ENCODE measurements at regions not wholly inside any gene's neighbourhood (a gene's known extent, or its start where the extent isn't known, plus 50 kb on each side); places are given as distances from the start of the nearest gene placed in this dataset.

GRCh38 chr7:4566714-4567113, 115.4 kb upstream of the FOXK1 start:
- DNase-seq (ENCODE audit: low read depth, low spot score) (no peak), ATAC-seq (no peak)
- peaks cover 8% of the 10 kb centered on the region for H3K27me3 ChIP-seq (ENCODE audit: control insufficient read depth, insufficient read depth, low read length)
- no TSS peak for BruUV-seq (replicated peaks)
- TF ChIP-seq CTCF (IDR thresholded peaks at IDR 0.05) (no peak), REST (IDR thresholded peaks at IDR 0.05; ENCODE audit: insufficient read depth in 1 of 2, low read depth in 2 of 2, low read length in 1 of 2) (no peak), POLR2AphosphoS5 (IDR thresholded peaks at IDR 0.05; ENCODE audit: low read depth, low read length) (no peak), SIN3A (IDR thresholded peaks at IDR 0.05; ENCODE audit: borderline replicate concordance, insufficient read depth, low read depth, low read length) (no peak)
- in situ Hi-C loops (cut with HindIII; ENCODE audit: low pct_unique_long_range_greater_than_20kb, low sequenced_read_pairs) (no loop called here), intact Hi-C loops (cut with micrococcal nuclease; ENCODE audit: unreplicated experiment) (no loop called here)
- no peak overlapping the region for H3K4me3 ChIP-seq (ENCODE audit: low read depth in 2 of 2, low read length in 2 of 2)
- H3K36me3 ChIP-seq (ENCODE audit: control insufficient read depth, insufficient read depth, low read length): no peaks in the 10 kb centered on the region
- H3K4me1 ChIP-seq (ENCODE audit: control insufficient read depth, insufficient read depth, low read length): no peaks in the 10 kb centered on the region
- POLR2A ChIA-PET: no interaction called here
- CTCF ChIA-PET: no interaction called here
- H3K9me3 ChIP-seq (ENCODE audit: control insufficient read depth, insufficient read depth, low read depth, low read length): no peaks in the 10 kb centered on the region
- H3K27ac ChIP-seq (ENCODE audit: low read length): no peak overlapping the region

- DNase-seq (ENCODE audit: low read depth, low spot score): no peak
- no peaks in the 10 kb centered on the region; the same call in 1 of the 2 replicates for H3K27me3 ChIP-seq (ENCODE audit: control insufficient read depth, insufficient read depth, low read length)
- H3K36me3 ChIP-seq (ENCODE audit: control insufficient read depth, insufficient read depth, low read length): no peaks in the 10 kb centered on the region
- BruUV-seq (replicated peaks): no TSS peak
- TF ChIP-seq POLR2AphosphoS5 (IDR thresholded peaks at IDR 0.05; ENCODE audit: low read depth, low read length) (no peak), TCF7L2 (IDR thresholded peaks at IDR 0.05; ENCODE audit: low read depth, low read length) (no peak), CTCF (IDR thresholded peaks at IDR 0.05) (no peak), SIN3A (IDR thresholded peaks at IDR 0.05; ENCODE audit: borderline replicate concordance, insufficient read depth, low read depth, low read length) (no peak), REST (IDR thresholded peaks at IDR 0.05; ENCODE audit: insufficient read depth in 1 of 2, low read depth in 2 of 2, low read length in 1 of 2) (no peak)
- no peak overlapping the region for H3K27ac ChIP-seq (ENCODE audit: low read length)
- ChIA-PET CTCF (no interaction called here), POLR2A (no interaction called here)
- intact Hi-C loops (cut with micrococcal nuclease; ENCODE audit: unreplicated experiment): no loop called here
- ATAC-seq: no peak
- no peak overlapping the region for H3K4me3 ChIP-seq (ENCODE audit: low read depth in 2 of 2, low read length in 2 of 2)
- no peaks in the 10 kb centered on the region for H3K9me3 ChIP-seq (ENCODE audit: control insufficient read depth, insufficient read depth, low read depth, low read length)
- no peaks in the 10 kb centered on the region for H3K4me1 ChIP-seq (ENCODE audit: control insufficient read depth, insufficient read depth, low read length)
- in situ Hi-C loops (cut with HindIII; ENCODE audit: low pct_unique_long_range_greater_than_20kb, low sequenced_read_pairs): no loop called here
Measured at GRCh38 chr7:4574851-4575250, 107.2 kb upstream of the FOXK1 start.

Measured in Panc1 (cell line).